Activated CD4-positive, CD25-positive, alpha-beta regulatory T cell treated with anti-CD3 and anti-CD28 coated beads, Interleukin-2, amount 50 U/mL, for 72 hours (primary cell): ENCODE measurements at regions not wholly inside any gene's neighbourhood (a gene's known extent, or its start where the extent isn't known, plus 50 kb on each side); places are given as distances from the start of the nearest gene placed in this dataset.

Experiments used
- DNase-seq: peaks from one replicate; pipeline ENCODE4 v3.0.0; 2021

- no peak for DNase-seq
Measured at GRCh38 chr18:75643083-75643482, 215.6 kb upstream of the SMIM21 start.

- no peak for DNase-seq
Measured at GRCh38 chr18:75639472-75639831, 211.9 kb upstream of the SMIM21 start.

- no peak for DNase-seq
Measured at GRCh38 chr18:75638776-75639471, 211.4 kb upstream of the SMIM21 start.

- no peak for DNase-seq
Measured at GRCh38 chr18:75638223-75638775, 210.8 kb upstream of the SMIM21 start.

GRCh38 chr18:75635096-75635495 lies 207.6 kb upstream of the SMIM21 start:
- DNase-seq: no peak

- no peak for DNase-seq
Measured at GRCh38 chr18:75625966-75626365, 198.5 kb upstream of the SMIM21 start.

GRCh38 chr18:75624869-75625268 lies 197.4 kb upstream of the SMIM21 start:
- DNase-seq: no peak

- DNase-seq: no peak
Measured at GRCh38 chr18:75621818-75622217, 194.3 kb upstream of the SMIM21 start.

- DNase-seq: no peak
Measured at GRCh38 chr18:75618146-75618545, 190.6 kb upstream of the SMIM21 start.

GRCh38 chr18:75612456-75612855 lies 185.0 kb upstream of the SMIM21 start:
- DNase-seq: no peak

- no peak for DNase-seq
Measured at GRCh38 chr18:75607701-75608100, 180.2 kb upstream of the SMIM21 start.

GRCh38 chr18:75592527-75592926 lies 165.0 kb upstream of the SMIM21 start:
- no peak for DNase-seq

GRCh38 chr18:75588412-75588811 lies 160.9 kb upstream of the SMIM21 start:
- DNase-seq: no peak

GRCh38 chr18:75587131-75587530 lies 159.6 kb upstream of the SMIM21 start:
- DNase-seq: no peak

- DNase-seq: no peak
Measured at GRCh38 chr18:75586130-75586889, 158.8 kb upstream of the SMIM21 start.

GRCh38 chr18:75582940-75583339 lies 155.4 kb upstream of the SMIM21 start:
- DNase-seq: no peak

- DNase-seq: no peak
Measured at GRCh38 chr18:75582406-75582821, 154.9 kb upstream of the SMIM21 start.

- no peak for DNase-seq
Measured at GRCh38 chr18:75581336-75582131, 154.0 kb upstream of the SMIM21 start.

- no peak for DNase-seq
Measured at GRCh38 chr18:75574187-75574586, 146.7 kb upstream of the SMIM21 start.

- DNase-seq: no peak
Measured at GRCh38 chr18:75563150-75563549, 135.6 kb upstream of the SMIM21 start.

- DNase-seq: no peak
Measured at GRCh38 chr18:75562216-75562615, 134.7 kb upstream of the SMIM21 start.

- DNase-seq: no peak
Measured at GRCh38 chr18:75558790-75559189, 131.3 kb upstream of the SMIM21 start.

- no peak for DNase-seq
Measured at GRCh38 chr18:75556841-75557240, 129.3 kb upstream of the SMIM21 start.
